CD4-positive, alpha-beta T cell treated with Interleukin-6 for 4 hours (primary cell): ENCODE measurements at regions not wholly inside any gene's neighbourhood (a gene's known extent, or its start where the extent isn't known, plus 50 kb on each side); places are given as distances from the start of the nearest gene placed in this dataset.

ENCODE experiments used
- DNase-seq: peaks from one replicate; pipeline ENCODE4 v3.0.0-alpha.2; 2020; ENCODE audit warnings: mixed read lengths

DNA sequence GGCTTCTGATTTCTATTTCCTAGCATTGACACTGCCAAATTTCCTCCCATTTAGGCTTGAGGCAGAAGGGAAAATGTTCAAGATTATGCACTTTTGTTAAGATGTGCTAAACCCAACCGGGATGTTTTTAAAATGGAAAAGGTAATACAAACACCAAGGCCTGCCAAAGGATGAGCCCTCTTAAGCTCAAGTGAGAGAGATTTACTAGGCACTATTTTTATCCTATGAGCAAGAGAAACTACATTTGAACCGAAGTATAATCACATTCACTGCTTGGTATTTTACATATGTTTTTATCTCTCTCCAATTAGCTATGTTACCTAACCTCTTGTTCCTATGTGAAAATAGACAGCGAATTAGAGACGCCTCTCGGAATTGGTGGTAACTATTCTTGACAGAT lies 295.8 kb downstream of the GABRB3 start:
- DNase-seq = no peak

DNA sequence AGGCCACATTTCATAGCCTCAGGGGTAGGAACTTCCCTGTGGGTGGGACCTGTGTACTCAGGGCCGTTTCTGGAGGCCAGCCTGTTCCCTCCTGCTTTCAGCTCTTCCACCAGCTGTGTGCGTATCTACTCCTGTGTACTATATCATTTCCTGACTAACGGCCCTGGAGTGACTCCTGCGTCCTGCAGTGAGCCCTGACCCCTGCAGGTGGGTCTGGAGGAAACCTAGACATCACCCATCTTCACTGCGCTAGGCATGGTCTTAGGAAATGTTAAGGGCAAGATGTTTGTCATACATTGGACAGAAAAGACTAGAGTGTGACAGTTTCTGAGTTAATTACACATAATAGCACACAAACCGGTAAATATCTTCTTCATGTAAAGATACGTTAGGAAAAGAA lies 297.3 kb downstream of the GABRB3 start:
- no peak for DNase-seq

DNA sequence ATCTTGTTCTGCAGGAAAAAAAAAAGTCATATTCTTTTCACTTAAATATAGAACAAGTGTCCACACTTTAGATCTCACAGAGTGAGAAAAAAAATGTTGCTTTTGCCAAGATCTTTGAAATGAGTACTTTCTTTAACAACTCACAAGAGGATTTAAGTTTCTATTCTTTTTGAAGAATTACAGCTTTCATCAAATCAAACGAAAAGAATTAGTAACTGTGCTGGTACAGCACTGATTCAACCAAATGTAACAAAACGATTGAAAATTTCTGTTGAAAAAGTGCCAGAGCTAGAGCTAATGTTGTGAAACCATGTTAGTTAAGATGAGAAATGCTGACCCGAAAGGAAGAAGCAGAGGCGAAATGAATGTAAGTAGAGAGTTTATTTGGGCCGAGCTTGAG lies 300.2 kb downstream of the GABRB3 start:
- no peak for DNase-seq

DNA sequence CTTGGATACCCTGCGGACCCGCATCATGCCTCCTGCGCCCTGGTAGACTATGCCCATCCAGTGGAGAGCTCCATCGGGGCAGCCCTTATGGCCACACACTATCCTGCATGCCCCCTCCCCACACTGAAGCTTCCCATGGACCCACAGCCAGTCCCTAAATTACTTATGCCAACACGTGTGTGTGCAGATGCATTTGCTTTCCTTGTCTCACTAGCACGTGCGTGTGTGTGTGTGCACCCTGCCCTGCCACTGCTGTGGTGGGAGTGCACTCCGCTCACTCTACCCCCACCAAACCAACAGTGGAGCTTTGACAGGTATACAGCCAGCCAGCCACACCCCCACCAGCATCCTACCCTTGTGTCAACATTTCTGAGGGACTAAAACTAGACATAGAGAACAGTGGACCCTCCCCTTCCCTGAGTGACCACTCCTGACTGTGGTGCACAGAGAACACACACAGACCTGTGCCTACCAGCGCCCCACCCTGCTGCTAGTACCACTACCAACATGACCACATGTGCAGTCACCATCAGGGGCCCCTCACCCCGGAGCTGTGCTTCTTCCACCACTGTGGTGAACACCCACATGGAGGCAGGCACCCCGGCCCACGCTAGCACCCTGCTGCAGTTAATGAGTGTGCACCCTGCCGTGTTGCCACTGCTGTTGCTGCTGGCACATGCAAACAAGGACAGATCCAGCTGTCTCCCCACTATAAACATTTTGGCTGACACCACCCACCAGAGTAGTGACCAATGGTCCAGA lies 310.8 kb downstream of the GABRB3 start:
- DNase-seq = no peak

DNA sequence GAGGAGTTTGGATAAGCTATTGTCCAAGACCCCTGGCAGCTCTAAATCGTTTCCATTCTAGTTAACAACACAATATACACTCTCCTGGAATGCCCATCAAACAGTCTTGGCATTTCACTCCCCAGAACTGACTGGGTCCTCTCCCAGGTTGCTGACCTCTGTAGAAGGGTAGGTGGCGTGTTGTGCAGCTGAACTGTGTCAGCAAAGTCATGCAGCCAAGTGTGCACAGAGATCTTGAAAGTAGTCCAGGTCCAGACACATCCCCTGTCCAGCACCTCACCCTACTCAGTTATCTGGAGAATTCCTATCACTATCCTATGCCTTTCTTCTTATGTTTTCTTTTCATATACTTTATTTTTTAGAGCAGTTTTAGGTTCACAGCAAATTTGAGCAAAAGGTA lies 312.7 kb downstream of the GABRB3 start:
- DNase-seq = no peak

DNA sequence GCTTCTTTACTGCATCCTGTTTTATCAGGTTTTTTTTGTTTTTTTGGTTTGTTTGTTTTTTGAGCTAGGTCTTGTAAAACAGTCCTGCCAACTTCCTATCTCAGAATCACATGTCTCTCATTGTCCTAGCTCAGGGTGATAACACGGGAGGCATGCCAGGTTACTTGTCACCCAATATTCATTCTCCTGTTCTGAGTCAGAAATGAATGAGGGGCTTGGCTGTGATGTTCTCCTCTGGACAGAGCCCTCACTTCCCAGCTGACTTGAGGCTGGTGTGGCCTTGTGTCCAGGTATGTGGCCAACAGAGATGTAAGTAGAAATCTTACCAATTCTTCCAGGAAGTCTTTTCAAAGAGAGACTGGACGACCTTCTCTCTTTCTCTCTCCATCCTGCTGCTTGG lies 317.0 kb downstream of the GABRB3 start:
- no peak for DNase-seq

DNA sequence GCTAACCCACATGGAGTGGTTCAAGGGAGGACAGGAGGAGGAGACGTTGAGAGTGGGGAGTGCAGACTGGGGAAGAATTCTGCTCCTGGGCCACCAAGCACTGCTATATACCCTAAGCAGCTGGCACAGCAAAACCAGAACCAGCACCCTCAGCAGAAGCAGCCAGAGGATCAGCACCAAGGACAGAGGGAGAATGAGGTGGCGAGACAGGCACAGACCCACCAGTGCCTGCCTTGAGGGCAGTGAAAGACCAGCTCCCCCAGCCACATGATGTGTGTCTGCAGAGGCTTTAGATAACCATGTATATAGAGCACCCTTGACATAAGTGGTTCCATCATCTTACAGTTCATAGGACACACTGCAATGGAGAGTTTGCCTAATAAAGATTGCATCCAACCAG lies 319.0 kb downstream of the GABRB3 start:
- DNase-seq = no peak

DNA sequence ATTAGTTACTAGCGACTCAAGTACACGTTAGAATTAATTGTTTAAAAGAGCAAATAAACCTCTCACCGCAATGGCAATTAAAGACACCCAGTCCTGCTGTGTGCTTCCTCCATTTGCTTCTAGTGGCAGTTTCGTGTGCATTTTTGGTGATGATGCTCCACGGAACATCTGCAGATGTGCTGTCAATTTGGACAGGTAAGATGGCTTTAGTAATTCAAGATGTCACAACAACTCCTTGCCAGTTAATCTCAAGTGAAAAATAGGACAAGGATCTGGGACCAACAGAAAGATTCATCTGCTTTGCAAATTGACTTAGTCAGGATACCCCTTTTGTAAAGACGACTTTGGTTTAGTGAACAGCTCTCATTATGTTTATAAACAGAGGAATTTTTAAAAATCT lies 320.9 kb downstream of the GABRB3 start:
- DNase-seq = no peak

DNA sequence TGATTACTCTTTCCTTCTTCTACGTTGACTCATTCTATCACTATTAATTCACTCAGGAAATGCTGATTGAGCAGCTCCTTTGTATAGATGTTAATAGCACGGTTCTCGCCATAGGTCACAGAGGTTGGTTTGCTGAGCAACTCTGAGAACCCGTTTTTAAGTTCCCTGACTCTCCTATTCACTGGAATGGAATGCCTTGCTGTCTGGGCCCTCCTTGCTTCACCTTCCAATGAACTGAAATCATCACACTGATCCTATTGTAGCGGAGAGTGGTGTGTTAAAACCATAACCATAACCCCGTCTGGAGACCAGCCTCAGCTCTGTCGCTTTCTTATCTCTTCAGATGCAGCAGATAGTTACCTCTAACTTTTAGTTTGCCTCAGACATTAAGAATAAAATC lies 323.6 kb downstream of the GABRB3 start:
- DNase-seq = no peak

DNA sequence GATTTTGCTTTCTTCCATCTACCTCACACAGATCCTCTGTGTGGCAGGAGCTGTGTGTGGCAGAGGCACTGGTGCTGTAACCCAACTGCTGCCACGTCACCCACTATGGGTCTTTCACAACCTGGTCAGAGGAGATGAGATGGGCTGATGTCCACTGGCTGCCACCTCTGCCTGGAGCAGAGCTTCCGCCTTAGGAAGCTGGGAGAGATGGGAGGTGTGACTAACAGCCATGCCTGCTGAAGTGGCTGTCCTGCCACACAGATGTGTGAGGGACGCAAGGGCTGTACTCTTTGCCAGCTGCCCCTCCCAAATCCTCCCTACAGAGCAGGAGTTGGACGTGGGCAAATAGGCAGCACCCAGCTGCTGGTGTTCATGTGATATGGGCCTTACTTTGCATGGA lies 329.5 kb downstream of the GABRB3 start:
- DNase-seq = no peak

DNA sequence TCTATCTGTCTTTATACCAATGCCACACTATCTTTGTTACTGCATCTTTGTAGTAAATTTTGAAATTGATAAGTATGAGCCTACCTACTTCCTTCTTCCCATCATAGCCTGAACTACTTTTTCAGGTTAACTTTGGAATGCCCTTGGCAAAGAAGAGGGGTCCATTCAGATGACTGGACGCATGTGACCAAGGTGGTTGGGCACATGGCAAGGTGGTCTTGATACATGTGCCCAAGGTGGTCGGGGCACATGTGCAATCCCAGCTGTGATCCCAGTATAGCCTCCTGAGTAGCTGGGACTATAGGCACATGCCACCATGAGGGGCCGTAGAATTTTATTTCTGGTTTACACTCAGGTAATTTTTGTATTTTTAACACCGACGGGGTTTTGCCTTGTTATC lies 330.2 kb downstream of the GABRB3 start:
- DNase-seq = no peak

DNA sequence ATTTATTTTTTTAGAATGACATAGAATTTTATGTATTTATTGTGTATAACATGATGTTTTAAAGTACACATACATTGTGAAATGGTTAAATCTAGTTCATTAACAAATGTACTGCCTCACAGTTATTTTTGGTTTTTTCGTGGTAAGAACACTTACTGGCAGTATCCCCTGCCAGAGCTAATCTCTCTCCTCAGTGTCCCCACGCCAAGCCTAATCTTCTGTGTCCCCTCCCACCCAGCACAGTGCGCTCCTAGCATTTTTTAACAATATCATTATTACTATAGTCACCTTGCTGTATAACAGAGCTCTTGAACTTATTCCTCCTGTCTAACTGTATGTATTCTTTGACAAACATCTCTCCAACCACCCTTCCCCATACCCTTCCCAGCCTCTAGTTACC lies 333.2 kb downstream of the GABRB3 start:
- no peak for DNase-seq

DNA sequence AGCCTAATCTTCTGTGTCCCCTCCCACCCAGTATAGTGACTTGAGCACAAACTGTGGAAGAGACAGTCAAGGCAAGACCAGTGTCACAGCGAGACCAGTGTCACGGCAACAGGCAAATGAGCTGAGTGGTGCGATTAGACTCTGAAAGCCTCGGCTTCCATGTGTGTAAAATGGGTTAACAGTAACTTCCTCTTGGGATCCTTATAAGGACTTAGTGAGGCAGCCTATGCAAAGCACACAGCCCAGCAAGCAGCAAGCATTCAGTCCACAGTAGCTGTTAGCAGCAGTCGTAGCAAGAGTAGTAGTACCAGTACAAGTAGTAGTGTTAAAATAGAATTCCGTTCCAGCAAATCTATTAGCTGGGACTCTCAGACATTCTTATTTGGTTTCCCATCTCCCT lies 334.1 kb downstream of the GABRB3 start:
- DNase-seq = no peak

DNA sequence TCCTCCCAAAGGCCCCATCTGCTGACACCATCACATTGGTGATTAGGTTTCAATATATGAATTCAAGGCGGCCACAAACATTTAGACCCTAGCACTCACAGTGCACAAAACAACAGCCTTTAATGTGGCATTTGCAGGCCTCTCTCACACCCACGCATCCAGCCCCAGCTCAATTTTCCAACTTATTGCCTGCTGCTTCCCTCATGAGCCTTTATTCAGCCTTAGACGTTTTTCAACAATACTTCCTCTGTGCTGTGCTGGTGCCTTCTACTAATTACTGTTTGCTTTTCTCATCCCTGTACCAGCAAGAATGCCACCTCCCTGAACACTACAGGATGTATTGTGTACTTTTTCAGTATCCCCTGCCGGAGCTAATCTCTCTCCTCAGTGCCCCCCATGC lies 334.6 kb downstream of the GABRB3 start:
- no peak for DNase-seq

DNA sequence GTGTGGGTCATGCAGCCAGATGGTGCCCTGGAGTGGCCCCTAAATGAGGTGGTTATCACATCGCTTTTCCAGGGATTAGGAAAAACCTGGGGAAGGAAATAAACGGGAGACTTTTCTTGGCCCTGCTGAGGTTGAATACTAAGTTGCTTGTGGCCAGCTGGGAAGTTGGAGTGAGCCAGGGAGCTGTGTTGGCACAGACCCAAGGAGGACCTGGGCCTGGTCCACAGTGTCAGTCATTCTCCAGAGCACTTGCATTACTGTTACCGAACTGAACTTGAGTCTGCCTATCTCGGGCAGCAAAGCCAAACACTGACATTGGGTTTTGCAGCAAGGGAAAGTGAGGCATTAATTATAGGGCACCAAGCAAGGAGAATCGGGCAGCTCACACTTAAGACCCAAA lies 339.0 kb downstream of the GABRB3 start:
- no peak for DNase-seq

DNA sequence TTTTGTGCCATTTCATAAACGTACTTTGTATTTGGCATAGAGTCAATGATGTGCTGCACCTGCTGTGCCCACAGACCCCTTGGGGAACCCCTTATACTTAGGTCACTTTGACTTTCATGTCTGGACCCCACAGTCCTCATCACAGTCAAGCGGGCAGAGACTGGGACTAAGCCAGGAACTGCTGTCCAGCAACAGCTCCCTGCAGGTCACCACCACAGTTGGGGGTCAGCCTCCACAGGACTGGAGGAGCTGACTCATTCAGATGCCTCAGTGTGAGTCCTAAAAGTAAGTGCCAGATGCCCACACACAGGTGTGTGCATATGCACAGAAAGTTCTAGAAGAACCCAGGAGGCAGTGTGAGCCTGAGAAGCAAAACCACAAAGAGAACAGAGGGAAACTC lies 339.8 kb downstream of the GABRB3 start:
- no peak for DNase-seq

DNA sequence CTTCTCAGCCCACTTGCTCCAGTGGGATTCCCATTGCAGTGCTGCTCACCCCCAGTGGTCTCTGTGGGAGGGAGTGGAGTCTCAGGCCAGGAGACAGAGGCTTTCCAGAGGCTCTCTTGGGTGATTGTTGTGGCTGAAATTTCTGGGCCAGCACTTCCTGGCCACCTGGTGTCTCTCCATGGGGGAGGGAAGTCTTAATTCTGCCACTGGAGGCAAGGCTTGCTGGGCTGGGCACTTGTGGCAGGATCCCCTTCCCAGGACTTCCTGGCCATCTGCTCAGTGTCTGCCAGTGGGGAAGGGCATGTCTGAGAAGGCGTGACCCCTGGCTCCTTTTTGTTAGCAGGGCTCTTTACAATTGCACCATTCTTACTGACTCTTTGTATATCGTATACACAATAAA lies 351.8 kb downstream of the GABRB3 start:
- no peak for DNase-seq

DNA sequence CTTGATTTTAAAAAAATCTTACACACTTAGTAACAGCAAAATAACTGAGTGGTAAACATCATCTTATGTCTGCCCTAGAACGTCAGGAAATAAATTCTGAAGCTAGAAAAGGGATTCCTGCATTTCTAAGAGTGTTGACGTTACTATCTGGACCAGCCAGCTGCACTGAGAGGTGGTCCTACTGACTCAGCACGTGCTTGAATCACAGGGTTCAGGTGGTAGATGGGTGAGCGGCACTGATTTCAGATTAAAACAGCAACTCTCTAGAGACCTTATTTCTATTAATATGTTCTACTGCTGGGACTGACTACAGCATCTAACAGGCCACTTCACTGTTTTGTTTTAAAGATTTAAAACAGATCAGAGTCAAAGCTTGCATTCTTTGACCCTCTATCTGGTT lies 377.2 kb downstream of the GABRB3 start:
- no peak for DNase-seq

DNA sequence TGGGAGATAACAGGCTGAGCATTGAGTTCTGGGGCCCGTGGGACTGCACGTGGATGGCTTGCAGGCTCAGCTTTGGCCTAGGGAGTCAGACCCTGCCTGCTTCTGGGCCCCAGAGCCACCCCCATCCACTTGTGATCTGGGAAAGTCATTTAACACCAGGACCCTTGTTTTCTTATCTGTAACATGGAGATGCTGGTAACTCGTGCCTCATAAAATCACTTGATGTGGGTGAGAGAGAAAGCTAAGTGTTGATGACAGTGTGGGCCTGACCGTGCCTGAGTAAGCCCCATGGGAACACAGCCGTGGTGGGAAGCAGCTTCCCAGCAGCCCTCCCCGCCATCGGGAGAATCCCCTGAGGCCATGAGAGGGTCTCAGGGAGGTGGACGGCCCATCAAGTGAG lies 378.1 kb downstream of the GABRB3 start:
- no peak for DNase-seq

DNA sequence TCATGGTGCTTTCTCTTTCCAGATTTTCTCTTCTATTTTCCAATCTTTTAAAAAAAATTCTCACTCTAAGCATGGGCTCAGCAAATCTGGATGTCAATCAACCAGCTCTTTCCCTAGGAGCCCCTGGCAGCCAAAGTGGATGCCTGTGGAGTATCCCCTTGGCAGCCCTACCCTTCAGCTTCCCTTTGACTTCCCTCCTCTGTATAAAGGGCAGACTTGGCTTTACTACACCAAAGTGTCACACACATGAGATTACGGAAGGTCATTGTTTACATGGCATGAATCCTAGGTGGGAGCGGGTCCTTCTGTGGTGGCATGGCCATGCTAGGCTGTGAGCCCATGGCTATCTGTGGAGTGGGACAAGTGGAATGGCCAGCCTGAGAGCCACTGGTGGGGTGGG lies 379.9 kb downstream of the GABRB3 start:
- no peak for DNase-seq

DNA sequence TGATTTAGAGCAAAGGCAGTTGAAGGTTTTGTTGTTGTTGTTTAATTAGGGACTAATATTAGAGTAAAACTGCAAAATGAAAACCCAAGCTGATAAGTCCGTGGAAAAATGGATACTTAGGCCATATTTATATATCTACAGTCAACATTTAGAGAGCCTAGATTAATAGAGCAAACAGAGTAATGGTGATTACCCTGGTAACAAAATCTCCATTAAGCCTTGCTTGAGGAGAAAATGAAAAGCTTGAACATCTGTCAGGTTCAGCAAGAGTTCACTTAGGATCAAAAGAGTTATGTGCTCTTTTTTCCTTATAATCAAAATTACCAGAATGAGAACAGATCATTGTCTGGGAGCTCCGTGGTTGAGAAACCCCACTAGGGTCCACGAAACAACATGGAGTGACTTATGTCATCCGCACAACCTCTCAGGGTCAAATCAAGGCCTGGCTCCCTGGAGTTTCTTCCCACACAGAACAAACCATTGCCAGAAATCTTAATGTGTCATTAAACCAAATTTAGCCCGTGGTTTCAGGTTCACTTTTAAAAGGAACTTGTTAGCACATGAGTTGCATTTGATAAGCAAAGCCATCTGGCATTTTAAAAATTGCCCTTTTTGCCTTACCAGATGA lies 381.2 kb downstream of the GABRB3 start:
- no peak for DNase-seq

DNA sequence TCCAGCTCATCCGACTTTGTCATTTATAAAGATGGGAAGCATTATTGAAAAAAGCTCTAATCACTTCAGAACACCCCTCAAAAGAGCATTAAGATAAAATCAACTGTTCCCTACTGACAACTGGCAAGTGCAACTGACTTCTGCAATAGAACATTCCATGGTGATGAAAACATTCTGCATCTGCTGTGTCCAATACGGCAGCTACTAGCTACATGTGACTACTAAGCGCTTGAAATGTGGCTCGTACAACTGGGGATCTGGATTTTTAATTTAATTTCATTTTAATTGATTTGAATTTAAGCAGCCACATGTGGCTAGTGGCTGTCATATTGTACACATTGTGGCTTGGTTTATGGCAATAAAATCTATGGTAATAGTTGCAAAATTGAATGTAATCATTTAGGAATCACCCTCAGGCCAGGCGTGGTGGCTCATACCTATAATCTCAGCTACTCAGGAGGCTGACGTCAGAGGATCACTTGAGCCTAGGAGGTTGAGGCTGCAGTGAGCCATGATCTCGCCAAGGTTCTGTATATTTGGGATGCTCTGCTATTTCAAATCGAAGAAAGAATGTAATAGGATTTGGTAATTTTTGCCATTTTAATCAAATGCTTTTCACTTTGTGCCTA lies 390.3 kb downstream of the GABRB3 start:
- no peak for DNase-seq

DNA sequence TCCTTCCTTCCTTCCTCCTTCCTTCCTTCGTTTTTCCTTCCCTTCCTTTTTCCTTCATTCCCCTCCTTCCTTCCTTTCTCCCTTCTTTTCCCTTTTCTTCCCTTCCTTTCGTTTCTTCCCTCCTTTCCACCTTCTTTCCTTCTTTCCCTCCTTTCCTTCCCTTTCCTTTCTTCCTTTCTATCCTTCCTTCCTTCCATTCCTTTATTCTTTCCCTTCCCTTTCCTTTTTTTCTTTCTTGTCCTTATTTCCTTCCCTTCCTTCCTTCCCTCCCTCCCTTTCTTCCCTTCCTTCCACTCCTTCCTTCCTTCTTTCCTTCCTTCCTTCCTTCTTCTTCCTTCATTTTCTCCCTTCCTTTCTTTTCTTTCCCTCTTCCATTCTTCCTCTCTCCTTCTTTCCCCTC lies 394.6 kb downstream of the GABRB3 start:
- no peak for DNase-seq

DNA sequence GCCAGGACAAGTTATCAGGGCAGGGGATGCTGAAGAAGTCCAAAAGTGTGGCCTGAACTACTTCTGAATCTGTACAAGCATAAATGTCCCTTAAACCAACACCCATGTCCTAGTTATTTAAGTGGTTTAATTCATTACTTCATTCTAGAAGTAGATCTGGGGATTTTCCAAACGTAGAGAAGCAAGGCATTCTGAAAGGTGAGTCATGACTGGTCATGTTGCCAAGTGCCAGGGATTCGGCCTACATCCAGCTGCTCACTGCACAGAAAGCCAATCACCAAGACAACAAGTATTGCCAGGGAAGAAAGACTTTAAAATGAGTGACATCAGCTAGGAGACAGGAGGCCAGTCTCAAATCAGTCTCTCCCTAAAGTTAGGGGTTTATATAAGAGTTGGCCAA lies 396.6 kb downstream of the GABRB3 start:
- no peak for DNase-seq

DNA sequence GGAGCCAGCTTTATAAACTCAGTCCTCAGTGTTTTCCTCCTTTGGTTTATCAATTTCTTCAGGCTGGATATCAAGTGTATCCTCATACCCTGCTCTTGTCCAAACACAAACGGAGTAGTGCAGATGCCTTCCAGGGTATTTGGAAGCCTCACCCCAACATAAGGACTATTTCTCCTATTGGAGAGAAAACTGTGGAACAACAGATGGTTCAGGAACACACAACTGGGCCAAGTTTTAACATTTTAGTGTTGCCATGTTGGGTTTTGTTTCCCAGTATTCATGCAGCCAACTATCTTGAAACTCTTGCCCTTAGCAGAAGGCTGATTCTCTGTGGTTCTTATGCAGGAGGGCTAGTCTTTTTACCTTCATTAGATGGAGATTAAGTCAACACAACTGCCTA lies 398.1 kb downstream of the GABRB3 start:
- no peak for DNase-seq
